Hepatocyte (in vitro differentiated cells): ENCODE measurements at regions not wholly inside any gene's neighbourhood (a gene's known extent, or its start where the extent isn't known, plus 50 kb on each side); places are given as distances from the start of the nearest gene placed in this dataset.
A peak's percentile ranks its signal among the peaks of the same experiment; 100 is the strongest.
"Not testable (repeated sequence)": the region's sequence is repeated elsewhere in the genome, so short reads cannot be mapped to it uniquely, and the experiment has no call there.

Experiments
- DNase-seq: peaks from one replicate; pipeline ENCODE4 v3.0.0-alpha.2; 2016; ENCODE audit warnings: low spot score
- H2AFZ ChIP-seq: fragments of 200-600 bp; sonication (generic); 2 replicates; pipeline ENCODE4 v1.6.0; 2016; ENCODE audit warnings: antibody characterized with exemption, mild to moderate bottlenecking
- H3K27ac ChIP-seq: fragments of 200-600 bp; sonication (generic); 2 replicates; pipeline ENCODE4 v1.5.1; 2016; ENCODE audit warnings: mild to moderate bottlenecking
- H3K27me3 ChIP-seq: fragments of 200-600 bp; sonication (generic); 2 replicates; pipeline ENCODE4 v1.6.1; 2016
- H3K36me3 ChIP-seq: fragments of 200-600 bp; sonication (generic); replicated peaks from 2 replicates; pipeline ENCODE4 v1.5.1; 2016; ENCODE audit warnings: low read depth; ENCODE audit not compliant: insufficient read depth
- H3K4me1 ChIP-seq: fragments of 200-600 bp; sonication (generic); 2 replicates; pipeline ENCODE4 v1.5.1; 2016; ENCODE audit warnings: mild to moderate bottlenecking, moderate library complexity; ENCODE audit not compliant: insufficient read depth
- H3K4me2 ChIP-seq: fragments of 200-600 bp; sonication (generic); 2 replicates; pipeline ENCODE4 v1.6.0; 2016
- H3K4me3 ChIP-seq: fragments of 200-600 bp; sonication (generic); 2 replicates; pipeline ENCODE4 v1.5.1; 2016; ENCODE audit warnings: mild to moderate bottlenecking
- H3K79me2 ChIP-seq: fragments of 200-600 bp; sonication (generic); 2 replicates; pipeline ENCODE4 v1.6.0; 2017; ENCODE audit warnings: mild to moderate bottlenecking
- H3K9me2 ChIP-seq: fragments of 200-600 bp; sonication (generic); replicated peaks from 2 replicates; pipeline ENCODE4 v1.6.0; 2017; ENCODE audit warnings: mild to moderate bottlenecking; ENCODE audit not compliant: insufficient read depth
- H3K9me3 ChIP-seq: fragments of 200-600 bp; sonication (generic); 2 replicates; pipeline ENCODE4 v1.5.1; 2016; ENCODE audit warnings: low read depth, mild to moderate bottlenecking
- H4K20me1 ChIP-seq: fragments of 200-600 bp; sonication (generic); 2 replicates; pipeline ENCODE4 v1.6.0; 2016; ENCODE audit warnings: mild to moderate bottlenecking; ENCODE audit not compliant: insufficient read depth, poor library complexity, severe bottlenecking
- WGBS: methylation state at CpG from one replicate; pipeline ENCODE4 v1.1.6; 2016; ENCODE audit warnings: low lambda C conversion rate; ENCODE audit errors: missing lambda C conversion rate; 5-methylcytosine and 5-hydroxymethylcytosine counted together

GRCh38 chr2:91521944-91522343 lies 2830.5 kb downstream of the RPIA start:
- not testable (repeated sequence) for H3K79me2 ChIP-seq, H3K27ac ChIP-seq, H3K9me2 ChIP-seq, H3K27me3 ChIP-seq, H3K4me1 ChIP-seq, DNase-seq, H3K9me3 ChIP-seq, H2AFZ ChIP-seq, H3K4me2 ChIP-seq, H4K20me1 ChIP-seq, H3K36me3 ChIP-seq, H3K4me3 ChIP-seq
- 77% methylated on average over 4 of the region's 4 CpGs for WGBS

- H3K36me3 ChIP-seq, H3K27me3 ChIP-seq, DNase-seq, H3K4me2 ChIP-seq, H3K4me1 ChIP-seq, H3K4me3 ChIP-seq, H4K20me1 ChIP-seq, H3K9me2 ChIP-seq, H3K9me3 ChIP-seq, H3K27ac ChIP-seq, H3K79me2 ChIP-seq, H2AFZ ChIP-seq: not testable (repeated sequence)
- WGBS = 79% methylated on average over 1 of the region's 5 CpGs
Observed at GRCh38 chr2:91522877-91523276, 2831.4 kb downstream of the RPIA start.

GRCh38 chr2:91523751-91524150 lies 2832.3 kb downstream of the RPIA start:
- WGBS = 76% methylated on average over 3 of the region's 3 CpGs
- not testable (repeated sequence) for H3K4me3 ChIP-seq, H4K20me1 ChIP-seq, DNase-seq, H3K9me3 ChIP-seq, H3K27me3 ChIP-seq, H3K27ac ChIP-seq, H3K4me1 ChIP-seq, H3K36me3 ChIP-seq, H3K4me2 ChIP-seq, H2AFZ ChIP-seq, H3K79me2 ChIP-seq, H3K9me2 ChIP-seq

GRCh38 chr2:91525587-91525986 lies 2834.1 kb downstream of the RPIA start:
- WGBS = 100% methylated on average over 1 of the region's 2 CpGs
- H3K4me3 ChIP-seq, H3K27ac ChIP-seq, DNase-seq, H3K9me2 ChIP-seq, H3K36me3 ChIP-seq, H3K27me3 ChIP-seq, H3K79me2 ChIP-seq, H2AFZ ChIP-seq, H3K9me3 ChIP-seq, H3K4me1 ChIP-seq, H3K4me2 ChIP-seq, H4K20me1 ChIP-seq: not testable (repeated sequence)

GRCh38 chr2:91526083-91526482 lies 2834.6 kb downstream of the RPIA start:
- not testable (repeated sequence) for H2AFZ ChIP-seq, H3K27me3 ChIP-seq, H3K4me3 ChIP-seq, H3K79me2 ChIP-seq, H3K9me3 ChIP-seq, H3K27ac ChIP-seq, H4K20me1 ChIP-seq, DNase-seq, H3K4me2 ChIP-seq, H3K9me2 ChIP-seq, H3K36me3 ChIP-seq, H3K4me1 ChIP-seq
- WGBS = 80% methylated on average over 1 of the region's 5 CpGs

- H3K27ac ChIP-seq = not testable (repeated sequence)
Observed at GRCh38 chr2:91527056-91527455, 2835.6 kb downstream of the RPIA start.

GRCh38 chr2:91527491-91528031 lies 2836.1 kb downstream of the RPIA start:
- H2AFZ ChIP-seq, H4K20me1 ChIP-seq, H3K4me3 ChIP-seq, H3K27me3 ChIP-seq, H3K9me3 ChIP-seq, H3K4me2 ChIP-seq, H3K36me3 ChIP-seq, H3K9me2 ChIP-seq, H3K27ac ChIP-seq, H3K79me2 ChIP-seq, H3K4me1 ChIP-seq: not testable (repeated sequence)
- 93% methylated on average over 7 of the region's 7 CpGs for WGBS
- DNase-seq = peak; percentile 3

More at GRCh38 chr2:91527056-91527455, 2835.6 kb downstream of the RPIA start:
- not testable (repeated sequence) for H3K4me1 ChIP-seq, DNase-seq, H3K4me3 ChIP-seq, H4K20me1 ChIP-seq, H3K9me2 ChIP-seq, H2AFZ ChIP-seq, H3K36me3 ChIP-seq, H3K4me2 ChIP-seq, H3K79me2 ChIP-seq, H3K27me3 ChIP-seq, H3K9me3 ChIP-seq
- 100% methylated on average over 2 of the region's 2 CpGs for WGBS

GRCh38 chr2:91528361-91528760 lies 2836.9 kb downstream of the RPIA start:
- H3K79me2 ChIP-seq, H3K27ac ChIP-seq, H2AFZ ChIP-seq, H3K4me2 ChIP-seq, H3K9me3 ChIP-seq, H3K4me3 ChIP-seq, H4K20me1 ChIP-seq, H3K27me3 ChIP-seq, H3K4me1 ChIP-seq, H3K36me3 ChIP-seq, H3K9me2 ChIP-seq: not testable (repeated sequence)
- DNase-seq = peak; percentile 1
- WGBS = 100% methylated on average over 2 of the region's 2 CpGs

GRCh38 chr2:91536109-91536508 lies 2844.6 kb downstream of the RPIA start:
- not testable (repeated sequence) for H4K20me1 ChIP-seq, H3K79me2 ChIP-seq, H3K9me2 ChIP-seq, H3K4me3 ChIP-seq, DNase-seq, H3K4me1 ChIP-seq, H2AFZ ChIP-seq, H3K27me3 ChIP-seq, H3K4me2 ChIP-seq, H3K36me3 ChIP-seq, H3K9me3 ChIP-seq, H3K27ac ChIP-seq
- 41% methylated on average over 2 of the region's 7 CpGs for WGBS
